Cardiac muscle cell (in vitro differentiated cells and primary cell): ENCODE measurements at regions not wholly inside any gene's neighbourhood (a gene's known extent, or its start where the extent isn't known, plus 50 kb on each side); places are given as distances from the start of the nearest gene placed in this dataset.
A peak's percentile ranks its signal among the peaks of the same experiment; 100 is the strongest.
"Not testable (repeated sequence)": the region's sequence is repeated elsewhere in the genome, so short reads cannot be mapped to it uniquely, and the experiment has no call there.

Experiments used
- DNase-seq, 2 donors: peaks; one replicate each; pipeline versions ENCODE4 v3.0.0 to v3.0.0-alpha.2; 2010 to 2017; ENCODE audit warnings: low read depth in 1 of 2, low spot score in 1 of 2
- H3K27ac ChIP-seq: fragments of 200-600 bp; sonication (generic); 2 replicates; pipeline ENCODE4 v1.5.1; 2016
- H3K27me3 ChIP-seq: fragments of 200-600 bp; sonication (generic); 2 replicates; pipeline ENCODE4 v1.6.0; 2016; ENCODE audit warnings: control low read depth
- H3K36me3 ChIP-seq: fragments of 200-600 bp; sonication (generic); 2 replicates; pipeline ENCODE4 v1.5.1; 2016; ENCODE audit warnings: control low read depth
- H3K4me1 ChIP-seq: fragments of 200-600 bp; sonication (generic); 2 replicates; pipeline ENCODE4 v1.8.1; 2017; ENCODE audit warnings: low read depth, mild to moderate bottlenecking, mixed run types
- H3K4me3 ChIP-seq: fragments of 200-600 bp; sonication (generic); 2 replicates; pipeline ENCODE4 v1.5.1; 2016; ENCODE audit warnings: mild to moderate bottlenecking
- H3K9me3 ChIP-seq: fragments of 200-600 bp; sonication (generic); 2 replicates; pipeline ENCODE4 v1.5.1; 2017; ENCODE audit warnings: low read depth, mild to moderate bottlenecking, control low read depth
- TF ChIP-seq, protein P1 (sequence below): IDR thresholded peaks from 2 replicates; pipeline ENCODE4 v1.5.1; 2012; ENCODE audit warnings: low read depth, mild to moderate bottlenecking, low read length

GRCh38 chr3:73259856-73260255 lies 198.4 kb downstream of the EBLN2 start:
- no peak for DNase-seq
- Histone ChIP-seq H3K27me3 (no peaks in the 10 kb centered on the region), H3K36me3 (no peaks in the 10 kb centered on the region), H3K27ac (no peak overlapping the region), H3K4me1 (peaks cover 3% of the 10 kb centered on the region), H3K4me3 (no peak overlapping the region), H3K9me3 (no peaks in the 10 kb centered on the region)
- TF ChIP-seq, protein P1, sequence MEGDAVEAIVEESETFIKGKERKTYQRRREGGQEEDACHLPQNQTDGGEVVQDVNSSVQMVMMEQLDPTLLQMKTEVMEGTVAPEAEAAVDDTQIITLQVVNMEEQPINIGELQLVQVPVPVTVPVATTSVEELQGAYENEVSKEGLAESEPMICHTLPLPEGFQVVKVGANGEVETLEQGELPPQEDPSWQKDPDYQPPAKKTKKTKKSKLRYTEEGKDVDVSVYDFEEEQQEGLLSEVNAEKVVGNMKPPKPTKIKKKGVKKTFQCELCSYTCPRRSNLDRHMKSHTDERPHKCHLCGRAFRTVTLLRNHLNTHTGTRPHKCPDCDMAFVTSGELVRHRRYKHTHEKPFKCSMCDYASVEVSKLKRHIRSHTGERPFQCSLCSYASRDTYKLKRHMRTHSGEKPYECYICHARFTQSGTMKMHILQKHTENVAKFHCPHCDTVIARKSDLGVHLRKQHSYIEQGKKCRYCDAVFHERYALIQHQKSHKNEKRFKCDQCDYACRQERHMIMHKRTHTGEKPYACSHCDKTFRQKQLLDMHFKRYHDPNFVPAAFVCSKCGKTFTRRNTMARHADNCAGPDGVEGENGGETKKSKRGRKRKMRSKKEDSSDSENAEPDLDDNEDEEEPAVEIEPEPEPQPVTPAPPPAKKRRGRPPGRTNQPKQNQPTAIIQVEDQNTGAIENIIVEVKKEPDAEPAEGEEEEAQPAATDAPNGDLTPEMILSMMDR: no peak

DNA sequence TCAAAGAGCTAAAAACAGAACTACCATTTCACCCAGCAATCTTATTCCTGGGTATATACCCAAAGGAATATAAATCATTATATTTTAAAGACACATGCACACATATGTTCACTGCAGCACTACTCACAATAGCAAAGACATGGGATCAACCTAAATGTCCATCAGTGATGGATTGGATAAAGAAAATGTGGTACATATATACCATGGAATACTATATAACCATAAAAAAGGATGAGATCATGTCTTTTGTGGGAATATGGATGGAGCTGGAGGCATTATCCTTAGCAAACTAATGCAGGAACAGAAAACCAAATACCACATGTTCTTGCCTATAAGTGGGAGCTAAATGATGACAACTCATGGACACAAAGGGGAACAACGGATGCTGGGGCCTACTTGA lies 205.1 kb downstream of the EBLN2 start:
- not testable (repeated sequence) for H3K9me3 ChIP-seq, H3K4me1 ChIP-seq, DNase-seq, H3K4me3 ChIP-seq, H3K27me3 ChIP-seq, H3K36me3 ChIP-seq, H3K27ac ChIP-seq

DNA sequence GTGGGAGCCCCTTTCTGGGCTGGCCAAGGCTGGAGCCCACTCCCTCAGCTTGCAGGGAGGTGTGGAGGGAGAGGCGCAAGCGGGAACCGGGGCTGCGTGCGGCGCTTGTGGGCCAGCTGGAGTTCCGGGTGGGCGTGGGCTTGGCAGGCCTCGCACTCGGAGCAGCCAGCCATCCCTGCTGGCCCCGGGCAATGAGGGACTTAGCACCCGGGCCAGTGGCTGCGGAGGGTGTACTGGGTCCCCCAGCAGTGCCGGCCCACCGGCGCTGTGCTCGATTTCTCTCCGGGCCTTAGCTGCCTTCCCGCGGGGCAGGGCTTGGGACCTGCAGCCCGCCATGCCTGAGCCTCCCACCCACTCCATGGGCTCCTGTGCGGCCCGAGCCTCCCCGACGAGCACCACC lies 207.7 kb downstream of the EBLN2 start:
- not testable (repeated sequence) for H3K4me3 ChIP-seq, DNase-seq, H3K27me3 ChIP-seq, H3K36me3 ChIP-seq, H3K27ac ChIP-seq, H3K9me3 ChIP-seq, H3K4me1 ChIP-seq

- peak in 1 of 2 donors; percentile 4 for DNase-seq
- Histone ChIP-seq H3K27me3 (no peaks in the 10 kb centered on the region), H3K9me3 (no peaks in the 10 kb centered on the region), H3K4me3 (no peak overlapping the region), H3K36me3 (no peaks in the 10 kb centered on the region), H3K4me1 (no peaks in the 10 kb centered on the region), H3K27ac (no peak overlapping the region)
- TF ChIP-seq, protein P1: no peak
Measured at GRCh38 chr3:73270839-73271483, 209.5 kb downstream of the EBLN2 start.

- Histone ChIP-seq H3K9me3 (no peaks in the 10 kb centered on the region), H3K27ac (no peak overlapping the region), H3K4me1 (peaks cover 9% of the 10 kb centered on the region), H3K27me3 (no peaks in the 10 kb centered on the region), H3K4me3 (no peak overlapping the region), H3K36me3 (no peaks in the 10 kb centered on the region)
- no peak for DNase-seq
- TF ChIP-seq, protein P1: no peak
Measured at GRCh38 chr3:73273341-73273740, 211.9 kb downstream of the EBLN2 start.

DNA sequence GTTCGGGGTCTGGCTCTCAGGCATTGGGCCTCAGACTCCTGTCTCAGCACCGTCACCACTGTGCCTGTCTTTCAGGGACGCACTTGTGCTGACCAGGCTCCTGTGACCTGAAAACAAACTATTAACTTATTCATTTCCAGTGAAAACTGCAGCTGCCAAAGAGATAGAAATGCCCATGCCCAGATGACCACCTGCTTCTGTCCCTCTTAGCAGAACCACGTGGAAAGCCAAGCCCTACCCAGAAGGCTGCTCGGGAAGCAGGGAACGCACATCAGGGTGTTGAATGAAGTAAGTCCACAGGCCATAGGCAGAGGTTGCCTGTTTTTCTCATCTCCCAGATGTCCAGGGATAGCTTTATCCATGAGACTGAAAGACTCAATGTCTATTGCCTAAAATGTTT lies 219.3 kb downstream of the EBLN2 start:
- Histone ChIP-seq H3K9me3 (no peaks in the 10 kb centered on the region), H3K27ac (no peak overlapping the region), H3K4me1 (peaks cover 9% of the 10 kb centered on the region), H3K27me3 (no peaks in the 10 kb centered on the region), H3K36me3 (no peaks in the 10 kb centered on the region), H3K4me3 (no peak overlapping the region)
- no peak for DNase-seq
- TF ChIP-seq, protein P1: no peak

- Histone ChIP-seq H3K36me3 (no peaks in the 10 kb centered on the region), H3K27me3 (no peaks in the 10 kb centered on the region), H3K4me3 (no peak overlapping the region), H3K4me1 (no peaks in the 10 kb centered on the region), H3K27ac (no peak overlapping the region), H3K9me3 (no peaks in the 10 kb centered on the region)
- no peak for DNase-seq
- TF ChIP-seq, protein P1: no peak
Measured at GRCh38 chr3:73284472-73284871, 223.0 kb downstream of the EBLN2 start.
